ENCODE measurements at regions not wholly inside any gene's neighbourhood (a gene's known extent, or its start where the extent isn't known, plus 50 kb on each side); places are given as distances from the start of the nearest gene placed in this dataset.
"Not testable (repeated sequence)": the region's sequence is repeated elsewhere in the genome, so short reads cannot be mapped to it uniquely, and the experiment has no call there.

GRCh38 chr16:70014915-70015314 is 63.8 kb downstream of the CLEC18A start:
- H3K4me1 ChIP-seq; intact Hi-C loops (cut with DNase I; ENCODE audit: low total_unique reads): not testable (repeated sequence)

GRCh38 chr16:70016751-70017150 is 65.6 kb downstream of the CLEC18A start:
- DNase-seq; intact Hi-C loops (cut with DNase I; ENCODE audit: low total_unique reads); H3K9me3 ChIP-seq; H3K4me3 ChIP-seq; H3K27ac ChIP-seq; H3K4me1 ChIP-seq; H3K27me3 ChIP-seq: not testable (repeated sequence)
- peaks cover 11 to 96% (median 93%) of the 10 kb centered on the region in 4 donors for H3K36me3 ChIP-seq
- WGBS, 5 donors = 68 to 87% (median 73%) methylated on average over 3 to 5 of the region's 5 CpGs

More at GRCh38 chr16:70014915-70015314, 63.8 kb downstream of the CLEC18A start:
- H3K36me3 ChIP-seq = peaks cover 3 to 94% (median 92%) of the 10 kb centered on the region in 4 donors
- not testable (repeated sequence) for H3K27ac ChIP-seq, H3K4me3 ChIP-seq, H3K9me3 ChIP-seq, DNase-seq, H3K27me3 ChIP-seq
- 76 to 88% (median 80%) methylated on average over 6 of the region's 6 CpGs for WGBS, 5 donors

GRCh38 chr16:70018254-70018653 is 67.1 kb downstream of the CLEC18A start:
- TF ChIP-seq CTCF (IDR thresholded peaks at IDR 0.05) (peak in 1 of 7 experiments; percentile 32), POLR2AphosphoS5 (IDR thresholded peaks at IDR 0.05) (no peak)
- no peaks in the 10 kb centered on the region for H3K4me1 ChIP-seq
- no peaks in the 10 kb centered on the region for H3K9me3 ChIP-seq
- DNase-seq = peak in 1 of 2 donors; percentile 54
- H3K27ac ChIP-seq = no peak overlapping the region
- H3K36me3 ChIP-seq = peaks cover 8 to 93% (median 87%) of the 10 kb centered on the region in 4 donors
- intact Hi-C loops (cut with DNase I; ENCODE audit: low total_unique reads) = no loop called here
- H3K4me3 ChIP-seq = no peak overlapping the region
- H3K27me3 ChIP-seq = no peaks in the 10 kb centered on the region
- WGBS, 5 donors = 21 to 34% (median 24%) methylated on average over 6 of the region's 6 CpGs

- WGBS, 5 donors = 11 to 56% (median 19%) methylated on average over 5 of the region's 5 CpGs
- DNase-seq; H3K27me3 ChIP-seq; intact Hi-C loops (cut with DNase I; ENCODE audit: low total_unique reads); H3K27ac ChIP-seq; H3K9me3 ChIP-seq; H3K4me3 ChIP-seq: not testable (repeated sequence)
- Histone ChIP-seq H3K36me3 (peaks cover 13 to 70% (median 57%) of the 10 kb centered on the region in 4 donors), H3K4me1 (peaks cover 0 to 16% (median 0%) of the 10 kb centered on the region in 4 donors)
These were observed 72.1 kb downstream of the CLEC18A start for GRCh38 chr16:70023207-70023606.

GRCh38 chr16:70023956-70024355 is 72.8 kb downstream of the CLEC18A start:
- H3K27ac ChIP-seq; DNase-seq; H3K4me3 ChIP-seq; intact Hi-C loops (cut with DNase I; ENCODE audit: low total_unique reads); H3K27me3 ChIP-seq; H3K9me3 ChIP-seq: not testable (repeated sequence)
- Histone ChIP-seq H3K36me3 (peaks cover 13 to 70% (median 57%) of the 10 kb centered on the region in 4 donors), H3K4me1 (peaks cover 0 to 16% (median 0%) of the 10 kb centered on the region in 4 donors)
- 65 to 83% (median 77%) methylated on average over 5 of the region's 5 CpGs for WGBS, 5 donors

- H3K9me3 ChIP-seq; intact Hi-C loops (cut with DNase I; ENCODE audit: low total_unique reads); H3K27me3 ChIP-seq; H3K4me3 ChIP-seq; H3K27ac ChIP-seq: not testable (repeated sequence)
- Histone ChIP-seq H3K36me3 (peaks cover 5 to 66% (median 47%) of the 10 kb centered on the region in 4 donors), H3K4me1 (peaks cover 0 to 16% (median 0%) of the 10 kb centered on the region in 4 donors)
- 73 to 82% (median 76%) methylated on average over 8 of the region's 8 CpGs for WGBS, 5 donors
- DNase-seq = peak in 1 of 2 donors; percentile 41
These were observed 75.2 kb downstream of the CLEC18A start for GRCh38 chr16:70026165-70026854.

GRCh38 chr16:70032906-70033305 is 81.2 kb upstream of the PDPR start:
- H3K9me3 ChIP-seq; H3K4me3 ChIP-seq; H3K27ac ChIP-seq; DNase-seq; H3K27me3 ChIP-seq; intact Hi-C loops (cut with DNase I; ENCODE audit: low total_unique reads); H3K4me1 ChIP-seq: not testable (repeated sequence)
- 84 to 94% (median 89%) methylated on average over 10 of the region's 10 CpGs for WGBS, 5 donors
- peaks cover 4 to 78% (median 66%) of the 10 kb centered on the region in 4 donors for H3K36me3 ChIP-seq

- H3K27me3 ChIP-seq; H3K4me1 ChIP-seq; H3K4me3 ChIP-seq; DNase-seq; H3K27ac ChIP-seq; H3K9me3 ChIP-seq; intact Hi-C loops (cut with DNase I; ENCODE audit: low total_unique reads): not testable (repeated sequence)
- peaks cover 8 to 74% (median 66%) of the 10 kb centered on the region in 4 donors for H3K36me3 ChIP-seq
- WGBS, 5 donors = 58 to 88% (median 78%) methylated on average over 1 of the region's 3 CpGs
These were observed 76.2 kb upstream of the PDPR start for GRCh38 chr16:70037913-70038312.

DNA sequence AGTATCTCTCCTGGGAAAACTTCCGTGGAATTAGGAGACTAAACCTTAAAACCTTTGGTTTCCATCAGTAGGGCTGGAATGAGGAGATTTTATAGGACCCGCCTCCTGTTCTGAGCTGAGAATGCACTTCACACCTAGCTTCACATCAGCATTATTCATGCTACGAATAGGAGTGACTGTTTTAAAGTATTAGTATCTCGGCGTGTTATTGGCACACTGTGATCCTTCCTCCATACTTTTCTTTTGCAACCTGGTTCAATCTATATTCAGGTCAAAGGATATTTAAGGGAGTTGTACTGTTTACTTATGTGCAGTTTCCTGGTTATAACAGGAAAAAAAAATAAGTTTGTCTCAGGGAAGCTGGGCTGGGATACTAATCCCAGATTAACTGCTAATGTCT is 73.6 kb upstream of the PDPR start:
- intact Hi-C loops (cut with DNase I; ENCODE audit: low total_unique reads); H3K9me3 ChIP-seq; H3K4me3 ChIP-seq; H3K4me1 ChIP-seq; H3K27me3 ChIP-seq: not testable (repeated sequence)
- peaks cover 3 to 47% (median 42%) of the 10 kb centered on the region in 4 donors for H3K36me3 ChIP-seq
- DNase-seq = peak in 1 of 2 donors; percentile 28
- H3K27ac ChIP-seq = peak overlapping the region in 2 of 5 donors; percentile 56
- 60 to 84% (median 63%) methylated on average over 5 of the region's 5 CpGs for WGBS, 5 donors

DNA sequence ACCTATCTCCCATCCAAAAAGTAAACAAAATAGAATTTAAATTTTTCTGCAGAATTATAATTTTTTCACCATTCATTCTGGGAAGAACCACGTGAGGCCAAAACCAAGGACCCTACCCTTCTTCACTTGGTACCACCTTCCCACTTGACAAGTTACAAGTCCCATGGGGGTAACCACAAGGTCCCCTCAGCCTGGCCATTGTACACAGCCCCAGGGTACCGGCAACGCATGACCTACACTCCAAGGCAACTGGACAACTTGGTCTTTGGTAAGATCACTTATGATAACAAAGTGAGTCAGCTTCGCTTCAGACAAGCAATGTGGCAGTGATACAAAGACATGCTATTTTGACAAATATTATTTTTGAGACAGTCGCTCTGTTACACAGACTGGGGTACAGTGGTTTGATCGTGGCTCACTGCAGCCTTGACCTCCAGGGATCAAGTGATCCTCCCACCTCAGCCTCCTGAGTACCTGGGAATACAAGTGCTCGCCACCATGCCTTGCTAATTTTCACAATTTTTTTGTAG is 70.5 kb upstream of the PDPR start:
- 84 to 89% (median 88%) methylated on average over 5 to 7 of the region's 7 CpGs for WGBS, 5 donors
- H3K36me3 ChIP-seq = peaks cover 3 to 29% (median 24%) of the 10 kb centered on the region in 4 donors
- H3K9me3 ChIP-seq; H3K4me1 ChIP-seq; H3K4me3 ChIP-seq; intact Hi-C loops (cut with DNase I; ENCODE audit: low total_unique reads); DNase-seq; H3K27ac ChIP-seq; H3K27me3 ChIP-seq: not testable (repeated sequence)

- H3K27ac ChIP-seq; H3K27me3 ChIP-seq; intact Hi-C loops (cut with DNase I; ENCODE audit: low total_unique reads); H3K9me3 ChIP-seq; H3K4me3 ChIP-seq; H3K36me3 ChIP-seq; DNase-seq; H3K4me1 ChIP-seq: not testable (repeated sequence)
- 88 to 100% (median 92%) methylated on average over 1 to 2 of the region's 3 CpGs; no CpG with 5 or more reads in 2 of the 5 donors for WGBS, 5 donors
These were observed 67.6 kb upstream of the PDPR start for GRCh38 chr16:70046560-70046959.

Data from stomach (tissue), 8 donors.